Small intestine (tissue), 7 donors: ENCODE measurements at regions not wholly inside any gene's neighbourhood (a gene's known extent, or its start where the extent isn't known, plus 50 kb on each side); places are given as distances from the start of the nearest gene placed in this dataset.

Source experiments
- DNase-seq, 2 donors: peaks; one replicate each; pipeline versions ENCODE4 v3.0.0 to v3.0.0-alpha.2; 2013
- FAIRE-seq: peaks from 2 replicates; lab custom pipeline; 2012; peaks lifted over from hg19 to GRCh38; lab: Jason Lieb, UNC
- H3K27ac ChIP-seq, 3 donors: one replicate each; pipeline ENCODE4 v1.5.1; 2013; ENCODE audit warnings: low read length in 2 of 3, mild to moderate bottlenecking in 2 of 3, control low read depth in 1 of 3, inconsistent platforms in 1 of 3, low read depth in 1 of 3, moderate library complexity in 1 of 3
- H3K27me3 ChIP-seq, 3 donors: one replicate each; pipeline ENCODE4 v1.6.1; 2013; ENCODE audit warnings: low read length in 3 of 3, inconsistent platforms in 1 of 3; ENCODE audit not compliant: control insufficient read depth in 3 of 3, insufficient read depth in 3 of 3
- H3K36me3 ChIP-seq, 3 donors: one replicate each; pipeline ENCODE4 v1.6.1; 2013; ENCODE audit warnings: low read length in 3 of 3, inconsistent platforms in 1 of 3, low read depth in 1 of 3, mild to moderate bottlenecking in 1 of 3, moderate library complexity in 1 of 3; ENCODE audit not compliant: control insufficient read depth in 3 of 3, insufficient read depth in 2 of 3
- H3K4me1 ChIP-seq, 3 donors: one replicate each; pipeline ENCODE4 v1.6.1; 2013; ENCODE audit warnings: low read length in 2 of 3, inconsistent platforms in 1 of 3, low read depth in 1 of 3, mild to moderate bottlenecking in 1 of 3, moderate library complexity in 1 of 3; ENCODE audit not compliant: control insufficient read depth in 3 of 3, insufficient read depth in 2 of 3
- H3K4me3 ChIP-seq, 3 donors: one replicate each; pipeline ENCODE4 v1.5.1; 2013; ENCODE audit warnings: low read length in 3 of 3, control low read depth in 1 of 3, inconsistent platforms in 1 of 3, low read depth in 1 of 3, mild to moderate bottlenecking in 1 of 3, moderate library complexity in 1 of 3
- H3K9me3 ChIP-seq, 2 donors: one replicate each; pipeline ENCODE4 v1.6.1; 2013; ENCODE audit warnings: low read depth in 1 of 2, low read length in 1 of 2; ENCODE audit not compliant: control insufficient read depth in 2 of 2, insufficient read depth in 1 of 2
- WGBS, 3 donors: extraction: QIAGEN DNeasy Blood & Tissue Kit; methylation state at CpG; one replicate each; pipeline ENCODE4 v1.1.7; 2013; 5-methylcytosine and 5-hydroxymethylcytosine counted together
- donor health status: healthy with polysubstance abuse.
- donor health status: control.
- donor health status: control.
- donor health status: Bipolar disorder and iron deficiency.
- donor health status: healthy.

DNA sequence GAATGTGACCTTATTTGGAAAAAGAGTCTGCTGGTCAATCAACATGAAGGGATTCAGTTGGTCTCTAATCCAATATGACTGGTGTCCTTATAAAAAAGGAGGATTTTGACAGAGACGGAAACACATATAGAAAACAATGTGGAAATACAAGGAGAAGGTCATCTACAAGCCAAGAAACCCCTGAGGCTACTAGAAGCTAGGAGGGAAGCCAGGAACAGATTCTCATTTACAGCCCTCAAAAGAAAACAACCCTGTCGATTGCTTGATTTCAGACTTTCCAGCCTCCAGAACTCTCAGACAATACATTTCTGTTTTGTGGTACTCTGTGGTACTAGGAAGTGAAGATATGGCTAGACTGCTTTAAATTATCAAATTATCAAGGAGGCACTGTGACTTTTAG is 162.9 kb upstream of the IGF1R start:
- 85 to 88% (median 86%) methylated on average over 2 of the region's 2 CpGs for WGBS, 3 donors
- FAIRE-seq (no peak), DNase-seq (no peak)
- Histone ChIP-seq H3K36me3 (no peaks in the 10 kb centered on the region), H3K27me3 (no peaks in the 10 kb centered on the region), H3K4me3 (no peak overlapping the region), H3K9me3 (no peaks in the 10 kb centered on the region), H3K4me1 (no peaks in the 10 kb centered on the region), H3K27ac (no peak overlapping the region)

DNA sequence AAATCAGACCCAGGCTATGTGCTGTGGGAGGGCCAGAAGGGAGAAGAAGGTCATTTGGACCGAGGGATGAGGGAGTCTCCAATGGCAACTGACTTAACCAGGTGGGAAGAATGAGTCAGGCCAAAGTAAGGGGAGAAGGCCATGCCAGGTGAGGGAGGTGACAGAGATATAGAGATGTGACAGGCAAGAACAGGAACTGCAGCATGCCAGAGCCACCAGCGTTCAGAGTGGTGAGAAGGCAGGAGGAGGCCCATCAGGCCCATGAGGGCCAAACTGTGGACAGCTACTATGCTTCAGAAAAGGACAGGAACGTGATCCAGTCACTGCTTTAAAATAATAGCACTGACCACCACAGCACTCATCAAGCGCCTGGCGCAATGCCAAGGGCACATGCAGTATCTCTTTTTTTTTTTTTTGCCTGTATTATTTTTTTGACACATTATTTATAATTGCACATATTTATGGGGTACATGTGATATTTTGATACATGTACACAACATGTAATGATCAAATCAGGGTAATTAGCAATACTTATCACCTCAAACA is 154.3 kb upstream of the IGF1R start:
- Histone ChIP-seq H3K9me3 (peaks cover 0 to 8% of the 10 kb centered on the region in 2 donors), H3K27ac (no peak overlapping the region), H3K36me3 (no peaks in the 10 kb centered on the region), H3K4me3 (no peak overlapping the region), H3K4me1 (no peaks in the 10 kb centered on the region), H3K27me3 (no peaks in the 10 kb centered on the region)
- FAIRE-seq (no peak), DNase-seq (no peak)
- WGBS, 3 donors, result 79 to 87% (median 83%) methylated on average over 5 of the region's 5 CpGs

DNA sequence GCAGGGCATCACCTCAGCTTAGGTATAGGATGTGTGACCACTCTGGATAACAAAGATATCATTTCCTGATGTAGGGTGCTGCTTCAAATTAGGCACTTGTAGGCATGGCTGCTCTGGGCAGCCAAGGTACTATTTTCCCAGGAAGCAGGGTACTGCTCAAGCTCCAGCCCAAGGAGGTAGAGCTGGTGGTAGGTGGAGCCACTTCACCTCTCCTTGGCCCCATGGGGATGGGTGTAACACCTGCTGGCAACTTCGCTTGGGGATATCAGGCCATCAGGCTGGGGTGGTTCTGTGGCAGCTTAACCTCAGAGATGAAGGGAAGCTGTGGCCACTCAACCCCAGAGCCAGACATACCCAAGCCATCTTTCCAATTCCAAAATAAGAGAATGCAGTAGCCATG is 147.1 kb upstream of the IGF1R start:
- Histone ChIP-seq H3K27ac (no peak overlapping the region), H3K4me3 (no peak overlapping the region), H3K4me1 (no peaks in the 10 kb centered on the region), H3K36me3 (no peaks in the 10 kb centered on the region), H3K9me3 (peaks cover 0 to 10% of the 10 kb centered on the region in 2 donors), H3K27me3 (peaks cover 0 to 4% (median 0%) of the 10 kb centered on the region in 3 donors)
- DNase-seq, result no peak
- FAIRE-seq, result no peak
- WGBS, 3 donors, result 62 to 95% (median 76%) methylated on average over 1 of the region's 1 CpG

DNA sequence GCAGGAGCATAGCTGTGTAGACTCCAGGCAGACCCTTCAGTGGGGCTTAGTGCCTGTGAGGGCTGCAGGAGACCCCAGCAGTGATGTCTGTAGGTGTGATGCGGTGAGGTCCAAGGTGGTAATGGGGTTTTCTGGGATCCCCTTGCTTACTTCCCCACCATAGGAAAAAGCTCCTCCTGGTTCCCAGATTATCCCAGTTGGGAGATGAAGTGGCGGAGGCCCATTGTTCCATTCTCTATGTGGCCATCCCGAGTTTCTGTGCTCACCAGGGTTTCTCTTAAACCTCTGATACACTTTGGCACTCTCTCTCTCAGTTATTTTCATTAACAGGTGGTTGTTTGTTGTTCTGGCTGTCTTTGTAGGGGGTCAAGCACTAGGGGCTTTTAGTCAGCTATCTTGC is 146.7 kb upstream of the IGF1R start:
- Histone ChIP-seq H3K27ac (no peak overlapping the region), H3K4me3 (no peak overlapping the region), H3K36me3 (no peaks in the 10 kb centered on the region), H3K4me1 (no peaks in the 10 kb centered on the region), H3K27me3 (peaks cover 0 to 4% (median 0%) of the 10 kb centered on the region in 3 donors), H3K9me3 (peaks cover 0 to 10% of the 10 kb centered on the region in 2 donors)
- WGBS, 3 donors, result 72 to 78% (median 77%) methylated on average over 3 of the region's 3 CpGs
- DNase-seq, result no peak
- no peak for FAIRE-seq

DNA sequence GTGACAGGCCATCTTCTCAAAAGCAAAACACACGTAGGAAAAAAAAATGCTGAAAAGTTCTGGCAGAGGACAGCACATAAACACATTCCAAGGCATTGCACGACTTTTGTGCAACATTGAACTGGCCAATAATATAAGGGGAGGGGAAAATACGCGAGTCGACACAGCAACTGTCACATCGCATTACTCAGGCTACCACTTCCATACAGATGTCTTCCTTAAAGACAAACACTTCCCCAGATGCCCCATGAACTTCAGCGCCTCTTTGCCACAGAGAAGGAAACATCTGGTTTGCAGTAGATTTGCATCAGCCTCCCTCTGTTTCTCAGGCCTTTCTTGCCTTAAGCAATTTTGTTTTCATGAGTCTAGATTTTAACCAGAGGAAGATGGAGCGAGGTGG is 144.4 kb upstream of the IGF1R start:
- WGBS, 3 donors, result 33 to 67% (median 59%) methylated on average over 8 of the region's 8 CpGs
- Histone ChIP-seq H3K4me3 (no peak overlapping the region), H3K27ac (no peak overlapping the region), H3K9me3 (peaks cover 0 to 10% of the 10 kb centered on the region in 2 donors), H3K36me3 (no peaks in the 10 kb centered on the region), H3K27me3 (peaks cover 0 to 4% (median 0%) of the 10 kb centered on the region in 3 donors), H3K4me1 (no peaks in the 10 kb centered on the region)
- no peak for DNase-seq
- no peak for FAIRE-seq

DNA sequence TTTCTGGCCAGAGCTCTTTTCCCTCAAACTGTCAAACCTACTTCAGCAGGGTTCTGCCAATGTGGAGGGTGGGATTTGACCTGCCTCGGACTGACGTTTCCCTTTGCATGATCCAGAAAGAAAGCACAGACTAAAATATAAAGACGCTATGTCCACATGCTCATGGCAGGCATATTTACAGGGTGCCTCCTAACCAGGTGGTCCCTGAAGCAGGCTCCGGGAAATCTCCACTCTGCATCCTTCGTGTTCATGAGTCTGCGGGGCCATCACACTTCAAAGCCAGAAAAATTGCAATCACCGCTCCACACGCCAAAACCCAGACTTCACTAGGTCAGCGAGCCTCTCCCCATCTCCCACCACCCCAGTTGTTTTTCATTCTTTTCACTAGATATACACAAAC is 143.3 kb upstream of the IGF1R start:
- H3K9me3 ChIP-seq, result peaks cover 0 to 8% of the 10 kb centered on the region in 2 donors
- H3K4me3 ChIP-seq, result no peak overlapping the region
- H3K27ac ChIP-seq, result no peak overlapping the region
- DNase-seq, result no peak
- 84 to 91% (median 89%) methylated on average over 9 of the region's 9 CpGs for WGBS, 3 donors
- peaks cover 0 to 4% (median 0%) of the 10 kb centered on the region in 3 donors for H3K27me3 ChIP-seq
- H3K36me3 ChIP-seq, result no peaks in the 10 kb centered on the region
- no peak for FAIRE-seq
- H3K4me1 ChIP-seq, result no peaks in the 10 kb centered on the region

DNA sequence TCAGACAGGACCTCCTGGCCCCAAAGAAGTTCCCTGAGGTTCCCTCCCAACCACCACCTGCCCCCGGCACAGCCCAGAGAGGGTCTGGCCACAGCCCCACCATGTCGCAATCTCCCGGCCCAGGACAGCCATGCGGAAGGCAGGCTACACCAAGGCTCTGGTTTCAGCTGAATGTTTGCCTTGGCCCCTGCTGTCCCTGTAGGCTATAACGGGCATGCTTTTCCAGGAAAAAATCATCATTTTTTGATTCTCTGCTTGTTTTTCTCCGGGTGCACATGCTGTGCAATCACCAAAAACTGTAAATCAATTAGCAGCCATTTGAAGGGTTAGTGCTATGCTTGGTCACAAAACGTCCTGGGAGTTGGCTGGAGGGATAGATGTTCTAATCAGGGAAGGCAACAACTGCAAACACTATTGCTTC is 142.7 kb upstream of the IGF1R start:
- Histone ChIP-seq H3K36me3 (no peaks in the 10 kb centered on the region), H3K27me3 (peaks cover 0 to 4% (median 0%) of the 10 kb centered on the region in 3 donors), H3K27ac (no peak overlapping the region), H3K4me3 (no peak overlapping the region), H3K9me3 (peaks cover 0 to 4% of the 10 kb centered on the region in 2 donors), H3K4me1 (no peaks in the 10 kb centered on the region)
- WGBS, 3 donors, result 65 to 75% (median 75%) methylated on average over 7 of the region's 7 CpGs
- FAIRE-seq (no peak), DNase-seq (no peak)

DNA sequence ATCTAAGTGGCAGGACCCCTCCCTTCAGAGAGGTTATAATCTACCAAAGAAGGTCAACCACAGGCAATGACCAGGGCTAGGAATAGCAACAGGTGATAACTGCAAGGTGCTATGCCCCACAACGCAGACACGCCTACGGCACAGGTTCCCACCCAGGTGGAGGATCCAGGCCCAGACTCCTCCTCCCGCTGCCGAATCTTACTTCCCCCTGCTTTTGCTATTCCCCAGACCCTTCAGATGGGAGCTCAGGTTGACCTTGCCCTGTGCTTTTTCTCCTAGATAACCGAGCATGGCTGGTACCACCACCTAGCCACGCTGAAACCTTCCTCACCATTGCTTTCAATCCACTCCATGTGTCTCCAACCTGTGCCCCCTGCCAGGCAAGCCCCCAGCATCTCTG is 142.2 kb upstream of the IGF1R start:
- WGBS, 3 donors, result 88 to 92% (median 90%) methylated on average over 7 of the region's 7 CpGs
- DNase-seq (no peak), FAIRE-seq (no peak)
- Histone ChIP-seq H3K36me3 (no peaks in the 10 kb centered on the region), H3K4me1 (no peaks in the 10 kb centered on the region), H3K27ac (no peak overlapping the region), H3K4me3 (no peak overlapping the region), H3K27me3 (peaks cover 0 to 4% (median 0%) of the 10 kb centered on the region in 3 donors), H3K9me3 (peaks cover 0 to under 1% of the 10 kb centered on the region in 2 donors)

DNA sequence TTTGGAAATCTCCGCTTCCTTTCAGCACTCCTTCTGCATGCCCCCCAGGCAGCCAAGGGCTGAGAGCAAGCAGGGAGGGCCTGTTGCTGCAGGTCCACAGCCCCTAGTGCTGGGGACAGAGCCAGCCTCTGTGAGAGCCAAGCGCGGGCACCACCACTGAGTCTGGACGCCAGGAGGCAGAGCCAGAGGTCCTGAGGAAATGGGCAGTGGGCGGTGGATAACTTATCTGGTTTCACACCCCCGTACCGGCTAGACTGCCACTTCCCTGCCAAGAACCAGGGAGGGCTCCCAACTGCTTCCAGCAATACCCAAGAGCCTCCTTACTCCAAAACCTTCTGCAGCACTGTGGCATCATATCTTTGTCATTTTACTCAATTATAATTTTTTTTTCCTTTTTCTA is 141.6 kb upstream of the IGF1R start:
- Histone ChIP-seq H3K4me3 (no peak overlapping the region), H3K4me1 (no peaks in the 10 kb centered on the region), H3K36me3 (no peaks in the 10 kb centered on the region), H3K9me3 (no peaks in the 10 kb centered on the region), H3K27me3 (peaks cover 0 to 4% (median 0%) of the 10 kb centered on the region in 3 donors), H3K27ac (no peak overlapping the region)
- WGBS, 3 donors, result 75 to 80% (median 76%) methylated on average over 7 of the region's 7 CpGs
- no peak for FAIRE-seq
- DNase-seq, result no peak
